SH-SY5Y (cell line): ENCODE measurements at regions not wholly inside any gene's neighbourhood (a gene's known extent, or its start where the extent isn't known, plus 50 kb on each side); places are given as distances from the start of the nearest gene placed in this dataset.

Source experiments
- GATA2 ChIP-seq: IDR thresholded peaks from 2 replicates; pipeline ENCODE4 v1.6.1; 2011; ENCODE audit warnings: mild to moderate bottlenecking, low read depth, low read length
- GATA3 ChIP-seq: IDR thresholded peaks from 2 replicates; pipeline ENCODE4 v1.6.1; 2011; ENCODE audit warnings: low read depth, mild to moderate bottlenecking, low read length, moderate library complexity

GRCh38 chr2:15827001-15827400 is 113.3 kb upstream of the MYCN start:
- TF ChIP-seq GATA2 = no peak
- no peak for TF ChIP-seq GATA3
